Transverse colon (tissue), 3 donors: ENCODE measurements at regions not wholly inside any gene's neighbourhood (a gene's known extent, or its start where the extent isn't known, plus 50 kb on each side); places are given as distances from the start of the nearest gene placed in this dataset.
"Not testable (repeated sequence)": the region's sequence is repeated elsewhere in the genome, so short reads cannot be mapped to it uniquely, and the experiment has no call there.

Experiments used
- CTCF ChIP-seq, 5 experiments: fragments of 200-600 bp in 3 of 5; fragments of 450-650 bp in 2 of 5; sonication (generic) in 3 of 5; IDR thresholded peaks; 1 replicate in 2 of 5; 2 replicates in 3 of 5; pipeline ENCODE4 v1.5.1; 2016 to 2017; ENCODE audit warnings: antibody characterized with exemption in 5 of 5, inconsistent platforms in 3 of 5, mild to moderate bottlenecking in 2 of 5, moderate library complexity in 1 of 5
- POLR2A ChIP-seq: fragments of 450-650 bp; IDR thresholded peaks from one replicate; pipeline ENCODE4 v1.6.1; 2016; ENCODE audit warnings: antibody characterized with exemption, mild to moderate bottlenecking, moderate library complexity

GRCh38 chr7:73147681-73148080, 61.8 kb upstream of the SPDYE9 start:
- not testable (repeated sequence) for TF ChIP-seq CTCF (IDR thresholded peaks at IDR 0.05); POLR2A
